Stimulated activated naive CD8-positive, alpha-beta T cell treated with anti-CD3 and anti-CD28 coated beads, Interleukin-15, Interleukin-2, amounts not matched to agents 100 U/mL and 50 U/mL, for 24 hours (primary cell): ENCODE measurements at regions not wholly inside any gene's neighbourhood (a gene's known extent, or its start where the extent isn't known, plus 50 kb on each side); places are given as distances from the start of the nearest gene placed in this dataset.

Experiments used
- ATAC-seq: fragments of 150-1000 bp; cut with Tn5 transposase; one replicate; pipeline ENCODE4 v1.10.0; 2021
- DNase-seq: peaks from one replicate; pipeline ENCODE4 v3.0.0; 2021

- ATAC-seq (no peak), DNase-seq (no peak)
Measured at GRCh38 chr3:159818399-159818798, 170.2 kb upstream of the IL12A start.

- DNase-seq (no peak), ATAC-seq (no peak)
Measured at GRCh38 chr3:159818997-159819500, 169.6 kb upstream of the IL12A start.

- ATAC-seq, result no peak
Measured at GRCh38 chr3:159819676-159820075, 169.0 kb upstream of the IL12A start.

GRCh38 chr3:159821110-159821509, 167.5 kb upstream of the IL12A start:
- DNase-seq, result no peak
- ATAC-seq, result no peak

More at GRCh38 chr3:159819676-159820075, 169.0 kb upstream of the IL12A start:
- DNase-seq, result no peak

GRCh38 chr3:159821736-159822135, 166.9 kb upstream of the IL12A start:
- DNase-seq, result no peak
- no peak for ATAC-seq

DNA sequence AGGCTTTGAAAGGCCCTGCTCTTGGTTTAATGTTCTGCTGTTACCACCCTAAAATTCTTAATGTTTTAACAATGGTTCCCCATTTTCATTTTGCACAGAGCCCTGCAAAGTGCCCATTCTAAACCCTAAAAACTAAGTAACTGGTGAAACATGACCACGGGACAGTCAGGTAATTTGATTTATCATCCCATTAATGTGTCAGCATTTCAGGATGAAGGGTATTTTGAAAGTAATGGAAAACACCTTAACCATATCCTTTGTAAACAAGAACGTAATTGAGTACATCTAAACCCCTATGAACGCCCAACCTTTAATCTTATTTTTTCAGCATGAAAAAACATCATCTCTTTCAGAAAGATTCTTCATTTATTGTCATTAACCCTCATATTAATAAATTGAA, 164.9 kb upstream of the IL12A start:
- no peak for DNase-seq
- no peak for ATAC-seq

DNA sequence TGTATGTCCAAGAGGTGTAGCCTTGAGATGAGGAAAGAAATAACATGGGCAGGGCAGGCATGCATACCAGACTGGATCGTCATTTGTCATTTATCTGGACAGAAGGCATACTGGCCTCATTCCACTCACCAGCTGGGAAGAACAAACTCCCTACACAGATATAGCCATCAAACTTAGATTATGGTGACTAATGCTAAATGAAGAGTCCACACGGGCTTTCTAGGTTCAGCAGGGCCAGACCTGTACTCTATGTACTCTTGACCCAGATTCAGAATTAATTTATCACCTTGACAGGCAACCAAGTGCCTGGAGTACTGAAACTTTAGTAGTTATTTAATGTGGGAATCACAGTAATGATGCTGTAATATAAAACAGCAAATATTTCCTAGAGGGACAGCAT, 164.3 kb upstream of the IL12A start:
- ATAC-seq, result no peak
- no peak for DNase-seq

DNA sequence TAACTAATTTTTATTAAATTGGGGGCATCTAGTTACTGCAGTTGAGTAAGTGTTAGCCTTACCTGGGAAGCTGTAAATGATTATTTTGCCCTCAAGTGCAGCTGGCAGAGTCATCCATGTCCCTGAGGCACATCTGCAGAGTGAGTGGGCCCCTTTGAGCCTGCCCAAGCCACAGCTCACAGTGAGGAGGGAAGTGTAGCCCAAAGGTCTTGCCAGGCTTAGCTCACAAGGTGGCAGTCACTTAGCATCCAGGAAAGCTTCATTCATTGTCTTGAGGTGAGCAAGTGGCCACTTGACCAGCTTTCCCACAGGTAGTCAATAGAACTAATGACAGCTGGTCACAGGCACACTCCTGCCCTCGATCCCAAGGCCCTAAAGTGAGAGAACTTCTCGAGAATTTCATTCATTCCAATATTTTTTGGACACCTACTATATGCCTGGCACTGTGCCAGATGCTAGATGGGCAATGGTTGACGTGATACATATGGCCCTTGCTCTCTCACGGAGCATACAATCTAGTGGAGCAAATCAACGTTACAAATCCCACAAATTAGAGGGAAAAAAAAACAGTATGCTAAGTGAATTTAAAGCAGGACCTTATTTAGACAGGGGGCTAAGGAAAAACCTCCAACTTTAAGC, 163.3 kb upstream of the IL12A start:
- DNase-seq (no peak), ATAC-seq (no peak)

DNA sequence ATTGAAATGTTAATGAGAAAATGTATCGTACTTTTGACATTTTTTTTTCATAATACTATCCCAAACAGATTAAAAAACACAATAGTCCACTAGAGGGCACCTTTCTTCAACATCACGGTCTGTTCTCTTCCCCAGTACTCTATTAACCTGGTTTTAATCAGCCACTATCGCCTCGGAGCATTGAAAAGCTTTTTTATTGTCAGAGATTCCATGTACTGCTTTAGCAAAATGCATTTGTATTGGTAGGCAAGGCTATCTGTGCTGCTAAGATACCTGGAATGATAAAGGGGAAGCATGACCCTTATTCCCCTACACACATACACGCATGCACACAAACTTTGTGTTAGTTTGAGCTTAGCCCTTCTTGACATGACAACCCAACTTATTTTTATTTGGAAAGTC, 160.1 kb upstream of the IL12A start:
- DNase-seq (no peak), ATAC-seq (no peak)

GRCh38 chr3:159829056-159829455, 159.6 kb upstream of the IL12A start:
- ATAC-seq, result no peak
- no peak for DNase-seq

DNA sequence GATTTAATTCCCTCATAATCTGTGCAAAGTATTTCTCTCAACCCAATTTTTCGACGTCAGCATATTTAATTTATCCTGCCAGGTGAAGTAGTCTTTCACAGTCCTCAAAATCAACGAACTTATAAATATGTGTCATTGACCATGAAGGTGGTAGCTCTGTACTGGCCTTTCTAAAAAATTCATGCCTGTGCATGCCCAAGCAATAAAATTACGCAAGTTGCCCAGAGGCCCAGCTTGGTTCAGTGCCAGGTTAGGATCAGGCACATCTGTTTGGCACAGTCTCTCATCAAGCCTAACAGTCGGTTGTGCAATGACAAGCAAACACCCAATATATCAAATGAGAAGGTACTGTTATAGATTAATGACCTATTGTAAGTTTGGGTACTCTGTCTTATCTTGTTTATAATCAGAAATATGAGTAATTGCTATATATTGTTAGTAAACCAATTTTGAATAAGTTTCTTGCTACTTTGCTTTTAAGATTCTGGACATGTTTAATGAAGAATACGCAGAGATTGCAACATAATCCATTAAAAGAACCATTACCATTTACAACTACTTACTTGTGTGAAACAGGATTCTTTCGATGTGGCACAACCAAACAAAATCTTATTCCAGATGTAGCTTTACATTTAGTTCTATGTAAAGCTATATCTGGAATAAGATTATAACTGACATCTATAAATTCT, 159.0 kb upstream of the IL12A start:
- ATAC-seq, result no peak
- no peak for DNase-seq

DNA sequence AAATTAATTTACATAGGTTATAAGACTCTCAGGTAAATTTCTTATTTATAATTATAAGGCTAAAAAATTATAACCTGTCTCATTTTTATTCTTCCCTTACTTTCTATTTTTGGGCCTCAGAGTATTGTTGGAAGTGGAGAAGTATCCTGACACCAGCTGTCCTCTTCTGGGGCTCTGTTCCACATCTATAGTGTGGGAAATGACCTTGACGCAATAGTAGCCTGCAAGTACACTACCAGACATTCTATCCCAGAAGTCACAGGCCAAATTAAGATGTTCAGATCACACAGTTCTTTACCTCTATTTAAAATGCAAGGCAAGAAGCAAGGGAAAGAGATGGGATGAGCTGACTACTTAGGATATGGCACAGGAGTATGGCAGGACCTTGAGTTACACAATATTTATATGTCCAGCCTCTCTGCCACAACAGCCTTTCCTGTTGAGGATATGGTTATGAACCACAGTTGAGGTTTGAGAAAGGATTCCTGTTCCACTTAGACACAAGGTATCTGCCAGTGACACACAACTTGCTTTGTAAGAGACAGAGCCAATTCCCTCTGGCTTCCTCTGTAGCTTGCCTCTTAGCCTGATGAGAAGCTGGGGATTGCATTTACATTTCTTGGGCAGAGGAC, 158.0 kb upstream of the IL12A start:
- DNase-seq, result no peak
- ATAC-seq, result no peak

DNA sequence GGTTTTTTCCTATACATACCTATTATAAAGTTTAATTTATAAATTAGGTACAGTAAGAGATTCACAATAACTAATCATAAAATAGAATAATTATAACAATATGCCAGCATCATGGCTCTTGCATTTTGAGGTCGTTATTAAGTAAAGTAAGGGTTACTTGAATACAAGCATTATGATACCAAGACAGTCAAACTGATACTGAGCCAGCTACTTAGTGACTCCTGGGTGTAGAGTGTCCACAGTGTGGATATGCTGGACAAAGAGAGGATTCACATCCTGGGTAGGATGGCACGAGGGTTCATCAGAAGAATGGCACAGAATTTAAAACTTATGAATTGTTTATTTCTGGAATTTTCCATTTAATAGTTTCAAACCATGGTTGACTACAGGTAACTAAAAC, 157.2 kb upstream of the IL12A start:
- no peak for DNase-seq
- no peak for ATAC-seq

- no peak for DNase-seq
- no peak for ATAC-seq
Measured at GRCh38 chr3:159832024-159832423, 156.6 kb upstream of the IL12A start.

GRCh38 chr3:159835126-159835525, 153.5 kb upstream of the IL12A start:
- no peak for DNase-seq
- ATAC-seq, result no peak

DNA sequence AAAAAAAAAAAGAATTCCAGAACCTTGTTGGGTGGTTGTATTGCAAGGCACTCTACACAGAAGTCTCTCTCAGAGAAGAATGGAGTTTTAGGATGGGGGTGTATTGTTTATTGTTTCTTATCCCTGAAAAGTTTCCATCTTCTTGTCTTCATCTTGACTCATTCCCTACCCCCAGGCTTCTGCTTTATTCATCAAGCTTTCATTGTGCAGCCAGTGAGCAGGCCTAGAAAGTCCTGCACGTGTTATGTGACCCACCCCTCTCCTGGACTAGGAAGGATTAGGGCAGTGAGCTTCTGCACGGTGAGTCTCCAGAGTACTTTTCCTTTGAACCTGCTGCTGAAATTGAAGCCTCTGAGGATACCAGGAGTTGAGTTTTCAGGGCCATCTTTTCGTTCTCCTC, 150.9 kb upstream of the IL12A start:
- DNase-seq (no peak), ATAC-seq (no peak)

- DNase-seq, result no peak
Measured at GRCh38 chr3:159838938-159839337, 149.7 kb upstream of the IL12A start.

GRCh38 chr3:159839561-159840379, 148.9 kb upstream of the IL12A start, which contains the start of gene SCHIP1:
Gene SCHIP1, plus strand, starts transcription at chr3:159839861.
- peak; percentile 12 for DNase-seq
- peak; percentile 40 for ATAC-seq

More at GRCh38 chr3:159838938-159839337, 149.7 kb upstream of the IL12A start:
- no peak for ATAC-seq

GRCh38 chr3:159840703-159841299, 147.8 kb upstream of the IL12A start:
- ATAC-seq, result no peak
- DNase-seq, result no peak

DNA sequence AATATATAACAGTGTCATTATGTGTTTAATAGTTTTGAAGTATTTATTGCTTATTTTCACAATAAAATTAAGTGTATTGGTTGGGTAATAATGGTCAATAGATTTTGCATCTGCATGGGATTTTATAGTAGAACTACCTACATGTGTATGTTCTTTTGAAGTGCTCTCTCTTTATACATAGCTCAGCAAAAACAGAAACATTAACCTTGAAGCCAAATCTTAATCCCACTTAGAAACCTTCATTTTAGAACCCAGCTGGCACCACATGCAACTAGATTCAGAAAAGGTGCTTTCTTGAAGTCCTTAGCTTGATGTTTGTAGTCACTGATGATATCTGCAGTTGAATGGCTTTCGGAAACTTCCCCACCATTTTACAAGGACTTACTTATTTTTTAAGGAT, 146.9 kb upstream of the IL12A start:
- DNase-seq, result no peak

DNA sequence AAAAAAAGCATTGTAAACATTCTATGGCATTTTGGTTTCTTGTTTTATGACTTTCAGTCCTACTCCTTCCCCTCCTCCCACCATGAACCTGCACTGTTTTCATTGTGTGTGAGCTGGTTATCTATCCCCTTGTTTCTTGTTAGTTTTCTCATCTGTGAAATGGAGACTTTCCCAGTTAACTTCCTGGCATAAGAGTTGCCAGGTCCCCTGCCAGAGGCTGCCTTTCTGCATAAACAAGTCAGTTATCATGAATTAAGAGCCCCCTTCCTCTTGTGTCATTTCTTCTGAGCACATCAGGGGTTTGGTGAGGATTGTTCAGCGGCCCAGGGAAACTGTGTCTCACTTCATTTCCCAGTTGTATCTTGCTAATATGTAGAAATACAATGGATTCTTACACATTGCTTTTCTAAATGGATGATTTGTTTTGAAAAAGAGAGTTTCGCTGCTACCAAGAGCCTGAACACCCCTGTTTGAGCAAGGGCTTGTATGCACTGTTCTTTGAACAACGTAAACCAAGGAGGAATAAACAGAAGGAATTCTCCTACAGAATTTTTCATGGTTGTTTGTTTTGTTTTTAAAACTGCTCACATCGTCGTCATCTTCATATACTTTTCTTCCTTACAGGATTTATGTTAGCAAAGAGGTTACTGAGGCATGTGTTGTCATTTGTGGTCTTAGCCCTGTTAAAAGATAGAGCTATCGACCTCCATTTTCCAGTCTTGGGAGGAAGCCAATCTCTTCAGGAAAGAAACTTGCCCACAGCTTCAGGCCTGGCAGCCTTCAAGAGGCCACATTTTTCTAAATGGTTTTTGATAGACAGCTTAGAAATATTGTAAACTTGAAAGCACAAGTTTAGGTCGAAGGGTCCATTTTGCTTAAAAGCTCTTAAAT, 144.6 kb upstream of the IL12A start:
- ATAC-seq, result no peak
- DNase-seq, result no peak

More for the DNA sequence above, 146.9 kb upstream of the IL12A start:
- no peak for ATAC-seq
